ENCODE measurements at regions not wholly inside any gene's neighbourhood (a gene's known extent, or its start where the extent isn't known, plus 50 kb on each side); places are given as distances from the start of the nearest gene placed in this dataset.
"Not testable (repeated sequence)": the region's sequence is repeated elsewhere in the genome, so short reads cannot be mapped to it uniquely, and the experiment has no call there.

DNA sequence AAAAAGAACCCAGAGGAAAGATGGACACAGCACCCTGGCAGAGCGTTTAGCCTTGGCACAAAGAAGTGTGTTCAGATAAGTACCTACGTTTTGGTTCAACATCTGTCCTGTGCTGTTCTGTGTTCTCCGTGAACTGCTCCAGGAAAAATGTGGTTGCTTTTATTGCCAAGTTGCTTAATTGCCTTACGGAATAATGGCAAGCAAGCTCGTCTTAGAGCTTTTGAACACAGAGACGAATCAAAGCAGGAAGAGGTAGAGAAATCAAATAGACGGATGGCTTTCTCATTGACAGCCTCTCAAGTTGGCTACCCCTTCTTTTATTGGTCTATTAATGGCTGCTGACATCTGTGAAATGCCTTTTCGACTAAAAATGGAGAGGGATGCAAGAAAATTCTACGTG, 911.1 kb upstream of the EEF2KMT start:
- DNase-seq (ENCODE audit: low read depth in 2 of 2) = no peak

DNA sequence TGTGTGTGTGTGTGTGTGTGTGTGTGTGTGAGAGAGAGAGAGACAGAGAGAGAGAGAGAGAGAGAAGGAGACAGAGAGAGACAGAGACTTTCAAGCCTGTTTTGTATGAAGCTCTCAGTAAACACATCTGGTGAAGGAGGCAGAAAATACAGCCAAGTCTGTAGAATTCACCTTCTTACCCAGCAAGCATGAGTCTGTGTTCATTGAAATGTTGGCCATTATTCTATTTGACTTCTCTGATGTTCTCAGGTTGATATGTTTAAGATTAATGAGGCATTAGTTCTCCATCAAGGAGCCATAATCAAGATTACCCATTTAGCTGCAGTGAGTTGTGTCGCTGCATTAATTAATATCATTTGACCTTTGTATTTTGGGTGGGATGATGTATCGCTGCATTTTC, 895.8 kb upstream of the EEF2KMT start:
- DNase-seq (ENCODE audit: low read depth in 2 of 2) = no peak

GRCh38 chr16:5982979-5983378, 885.4 kb upstream of the EEF2KMT start:
- DNase-seq (ENCODE audit: low read depth in 2 of 2) = no peak

DNA sequence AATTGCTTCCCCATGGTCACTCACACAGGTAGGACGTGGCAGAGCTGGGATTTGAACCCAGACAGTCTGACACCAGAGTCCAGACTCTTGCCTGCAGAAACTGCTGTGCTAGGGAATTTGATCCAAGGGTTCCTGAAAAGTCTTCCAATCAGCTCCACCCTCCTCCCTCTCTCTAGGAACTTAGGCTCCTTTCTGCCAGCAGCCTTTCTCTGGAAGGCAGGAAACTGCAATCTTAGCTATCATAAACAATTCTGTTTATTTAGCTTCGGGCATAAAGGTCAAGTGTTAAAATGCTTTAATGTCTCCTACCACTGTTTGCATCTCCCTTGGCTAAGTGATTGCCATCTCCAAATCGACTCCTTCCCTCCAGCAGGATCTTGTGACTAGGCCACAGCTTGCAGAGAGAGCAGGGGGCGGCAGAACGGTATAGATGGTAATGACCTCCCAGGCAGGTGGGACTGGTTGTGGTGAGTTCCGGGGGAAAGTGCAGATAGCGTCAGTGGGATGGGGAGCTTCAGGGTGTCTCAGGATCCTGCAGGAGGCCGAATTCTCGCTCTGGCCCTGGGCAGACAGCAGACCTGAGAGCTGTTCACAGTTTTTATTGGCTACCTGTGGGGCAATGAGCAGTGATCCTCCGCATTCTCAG, 882.4 kb upstream of the EEF2KMT start:
- DNase-seq (ENCODE audit: low read depth in 2 of 2) = no peak

GRCh38 chr16:5977329-5977728, 879.7 kb upstream of the EEF2KMT start:
- no peak for DNase-seq (ENCODE audit: low read depth in 2 of 2)

DNA sequence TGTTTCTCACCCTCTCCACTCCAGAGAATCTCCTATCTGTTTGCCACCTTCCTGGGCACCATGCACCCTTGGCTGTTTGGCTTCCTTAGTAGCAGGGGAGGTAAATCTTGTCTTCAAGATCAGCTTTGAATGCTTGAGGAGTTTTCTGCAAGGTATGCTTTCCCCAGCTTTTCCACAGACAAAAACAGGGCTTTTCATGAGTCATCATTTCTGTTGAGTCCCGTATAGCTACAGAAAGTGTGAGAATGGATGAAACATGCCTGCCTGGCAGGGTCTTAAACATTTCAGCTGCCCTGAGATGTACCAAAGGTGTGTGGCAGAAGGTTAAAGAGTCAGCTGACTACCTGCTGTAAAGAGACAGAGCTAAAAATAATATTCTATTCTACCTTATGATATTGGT, 875.2 kb upstream of the EEF2KMT start:
- DNase-seq (ENCODE audit: low read depth in 2 of 2) = no peak

GRCh38 chr16:5971924-5972323, 874.3 kb upstream of the EEF2KMT start:
- no peak for DNase-seq (ENCODE audit: low read depth in 2 of 2)

DNA sequence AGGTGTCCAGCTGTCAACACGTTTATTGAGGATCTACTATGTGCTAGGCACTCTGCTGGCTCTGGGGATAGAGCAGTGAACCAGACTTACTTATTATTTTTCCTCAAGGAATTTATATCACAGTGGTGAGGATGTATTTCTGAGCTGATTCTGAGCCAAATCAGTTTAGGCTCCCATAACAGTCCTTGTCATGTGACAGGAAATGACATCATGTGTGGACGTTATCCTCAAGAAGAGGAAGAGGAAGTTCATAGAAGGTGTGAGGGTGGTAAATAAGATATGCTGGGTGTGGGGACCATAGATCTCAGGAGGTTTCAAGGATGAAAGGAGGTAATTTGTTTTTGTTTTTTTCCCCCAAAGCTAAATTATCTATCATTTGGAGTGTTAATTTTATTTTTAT, 873.5 kb upstream of the EEF2KMT start:
- DNase-seq (ENCODE audit: low read depth in 2 of 2) = no peak

- no peak for DNase-seq (ENCODE audit: low read depth in 2 of 2)
Observed at GRCh38 chr16:5966004-5966403, 868.4 kb upstream of the EEF2KMT start.

GRCh38 chr16:5965321-5965720, 867.7 kb upstream of the EEF2KMT start:
- no peak for DNase-seq (ENCODE audit: low read depth in 2 of 2)

DNA sequence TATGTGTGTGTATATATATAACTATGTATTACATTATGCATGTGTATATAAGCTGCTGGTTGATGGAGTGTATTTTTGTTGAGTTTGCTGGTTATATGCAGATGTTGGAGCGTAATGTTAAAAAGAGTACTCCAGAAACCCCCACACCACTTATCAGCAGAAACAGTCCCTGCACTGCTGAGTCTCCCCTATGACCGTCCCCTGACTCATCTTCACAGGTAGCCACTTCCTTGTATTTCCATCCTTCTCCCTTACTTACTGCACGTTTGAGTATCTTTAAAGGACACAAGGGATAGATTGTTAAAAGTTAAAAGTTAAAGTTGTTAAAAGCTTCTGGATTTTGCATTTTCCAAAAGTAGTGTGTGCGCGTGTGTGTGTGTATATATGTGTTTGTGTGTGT, 853.9 kb upstream of the EEF2KMT start:
- DNase-seq (ENCODE audit: low read depth in 2 of 2) = no peak

- no peak for DNase-seq (ENCODE audit: low read depth in 2 of 2)
Observed at GRCh38 chr16:5944971-5945370, 847.4 kb upstream of the EEF2KMT start.

DNA sequence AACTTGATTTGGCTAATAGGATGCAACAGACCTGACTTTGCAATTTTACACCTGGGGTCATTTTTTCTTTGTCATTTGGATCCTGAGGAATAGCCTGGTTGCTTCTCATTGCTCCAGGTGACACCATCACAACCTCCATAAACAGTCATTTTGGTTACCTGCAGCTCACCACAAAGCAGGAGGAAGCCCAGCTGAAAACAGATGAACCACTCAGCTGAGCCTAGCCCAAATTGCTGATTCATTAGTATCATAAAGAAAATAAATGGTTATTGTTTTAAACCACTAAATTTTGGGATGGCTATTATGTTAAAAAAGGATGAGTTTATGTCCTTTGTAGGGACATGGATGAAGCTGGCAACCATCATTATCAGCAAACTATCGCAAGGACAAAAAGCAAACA, 841.0 kb upstream of the EEF2KMT start:
- DNase-seq (ENCODE audit: low read depth in 2 of 2) = no peak

GRCh38 chr16:5932906-5933305, 835.3 kb upstream of the EEF2KMT start:
- DNase-seq (ENCODE audit: low read depth in 2 of 2) = no peak

DNA sequence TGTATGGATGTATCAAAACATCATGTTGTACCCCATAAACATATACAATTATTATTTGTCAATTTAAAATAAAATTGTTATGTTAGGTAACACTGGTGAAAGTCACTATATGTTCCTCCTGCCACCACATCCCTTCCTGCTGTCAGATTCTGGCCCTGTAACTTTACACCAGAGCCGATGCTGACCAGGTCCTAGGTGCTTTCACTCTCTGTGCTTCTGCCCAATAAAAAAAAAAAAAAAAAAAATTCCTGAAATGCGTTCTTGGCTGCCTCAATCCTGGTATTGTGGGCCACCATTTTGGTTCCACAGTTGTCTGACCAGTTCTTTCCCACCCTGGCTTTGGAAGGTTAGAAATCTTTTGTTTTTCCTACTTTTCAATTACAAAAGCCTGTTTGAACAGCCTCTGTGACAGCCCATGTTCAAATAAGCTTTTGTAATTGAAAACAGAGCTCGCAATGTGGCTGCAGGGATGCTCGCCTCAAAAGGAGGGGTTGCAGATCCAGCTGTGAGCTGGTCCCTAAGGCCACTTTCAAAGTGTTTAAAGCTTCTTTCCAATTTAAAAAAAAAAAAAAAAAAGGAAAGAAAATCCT, 831.0 kb upstream of the EEF2KMT start:
- DNase-seq (ENCODE audit: low read depth in 2 of 2) = no peak

- no peak for DNase-seq (ENCODE audit: low read depth in 2 of 2)
Observed at GRCh38 chr16:5925850-5926249, 828.3 kb upstream of the EEF2KMT start.

DNA sequence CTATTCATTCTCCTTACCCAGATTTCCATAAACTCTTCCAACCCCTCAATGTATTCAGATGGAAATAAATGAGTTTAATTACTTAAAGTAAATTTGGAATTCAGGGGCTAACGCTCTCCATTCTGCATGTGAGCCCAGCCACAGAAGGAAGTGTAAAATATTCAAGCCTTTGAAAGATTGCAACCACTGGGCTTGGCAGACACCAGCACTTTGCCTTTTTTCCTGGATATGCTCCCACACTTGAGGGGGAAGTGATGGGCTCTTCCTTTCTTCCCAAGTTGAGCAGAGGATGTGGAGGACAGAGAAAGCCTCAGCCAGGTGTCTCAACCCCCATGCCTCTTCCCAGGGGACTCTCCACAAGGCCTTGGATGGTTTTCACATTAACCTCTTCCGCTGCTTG, 825.1 kb upstream of the EEF2KMT start:
- DNase-seq (ENCODE audit: low read depth in 2 of 2) = no peak

DNA sequence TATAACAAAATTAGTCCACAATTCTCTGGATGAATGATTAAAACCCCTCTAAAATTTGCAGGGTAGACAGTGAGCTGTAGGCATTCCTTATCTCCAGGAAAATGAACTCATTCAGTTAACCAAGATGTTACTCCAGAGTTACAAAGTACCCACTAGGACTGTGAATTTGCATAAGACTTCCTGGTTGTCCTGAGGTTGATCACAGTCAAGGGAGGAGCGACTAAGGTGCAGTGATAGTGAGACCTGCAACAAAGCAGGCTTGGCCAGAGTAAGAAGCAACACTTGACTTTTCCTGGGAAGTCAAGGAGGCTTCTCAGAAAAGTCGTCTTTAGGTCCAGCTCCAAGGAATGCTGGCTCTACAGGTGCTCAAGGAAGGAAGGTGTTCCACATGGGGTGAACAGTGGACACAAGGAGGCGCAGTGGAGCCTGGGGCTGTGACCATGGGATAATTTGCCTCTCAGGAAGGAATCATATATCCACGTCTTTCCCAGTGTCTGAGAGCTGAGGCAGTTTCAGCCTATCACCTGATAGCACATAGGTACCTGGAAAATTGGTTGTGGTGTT, 821.1 kb upstream of the EEF2KMT start:
- no peak for DNase-seq (ENCODE audit: low read depth in 2 of 2)

DNA sequence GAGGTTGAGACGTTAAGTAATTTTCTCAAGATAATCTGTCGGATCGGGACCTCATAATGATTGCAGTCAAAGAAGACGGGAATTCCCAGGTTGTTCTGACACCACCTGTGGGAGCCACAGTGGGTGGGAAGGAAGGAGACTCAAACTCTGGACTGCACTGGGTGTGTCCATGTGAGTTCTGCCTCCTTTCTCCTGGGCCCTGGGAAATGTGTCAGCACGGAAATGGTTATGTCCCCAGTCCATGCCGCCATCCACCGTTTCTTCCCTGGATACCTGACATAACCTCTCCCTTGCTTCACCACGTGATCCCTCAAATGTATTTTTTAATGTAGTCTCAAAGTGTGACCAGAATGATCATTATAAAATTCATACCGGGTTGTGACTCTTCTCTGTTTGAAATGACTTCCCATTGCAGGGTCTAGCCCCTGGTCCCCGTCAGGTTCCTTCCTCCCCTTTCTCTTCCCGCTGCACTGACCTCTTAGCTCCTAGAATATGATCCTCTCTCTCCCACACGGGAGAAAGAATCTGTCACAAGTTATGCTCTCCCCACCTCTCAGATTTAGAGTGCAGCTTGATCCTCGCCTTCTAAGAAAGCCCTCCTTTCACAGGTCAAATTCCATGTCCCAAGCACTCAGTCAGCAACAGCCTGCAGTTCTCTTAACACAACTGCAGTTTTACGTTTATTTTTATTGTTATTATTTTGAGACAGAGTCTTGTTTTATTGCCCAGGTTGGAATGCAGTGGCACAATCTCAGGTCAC, 820.0 kb upstream of the EEF2KMT start:
- DNase-seq (ENCODE audit: low read depth in 2 of 2) = no peak

DNA sequence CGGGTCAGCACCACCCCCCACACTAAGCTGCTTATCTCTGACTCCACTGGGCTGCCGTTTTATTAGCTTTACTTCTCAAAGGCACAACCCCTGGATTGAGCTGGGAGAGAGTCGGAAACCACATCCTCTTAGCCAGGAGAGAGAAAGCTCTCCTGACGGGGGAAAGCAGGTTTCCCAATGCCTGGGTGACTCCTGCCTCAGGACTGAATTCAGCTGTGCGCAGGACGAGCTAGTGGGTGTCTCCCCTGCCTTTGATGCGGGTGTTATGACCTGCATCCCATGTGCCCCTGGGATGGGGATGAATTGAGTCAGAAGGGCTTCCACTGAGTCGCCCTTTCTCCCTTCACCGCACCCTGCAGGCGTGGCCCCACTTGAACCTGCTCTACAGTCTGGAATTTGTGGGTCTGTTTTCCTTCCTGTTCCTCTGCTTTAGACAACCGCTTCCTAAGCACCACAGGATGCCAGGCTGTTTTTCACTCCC, 819.2 kb upstream of the EEF2KMT start:
- no peak for DNase-seq (ENCODE audit: low read depth in 2 of 2)

- DNase-seq (ENCODE audit: low read depth in 2 of 2) = no peak
Observed at GRCh38 chr16:5911241-5911640, 813.6 kb upstream of the EEF2KMT start.

- not testable (repeated sequence) for DNase-seq (ENCODE audit: low read depth in 2 of 2)
Observed at GRCh38 chr16:5909556-5909955, 812.0 kb upstream of the EEF2KMT start.

GRCh38 chr16:5907544-5907943, 809.9 kb upstream of the EEF2KMT start:
- DNase-seq (ENCODE audit: low read depth in 2 of 2) = no peak

Measured in stimulated activated CD8-positive, alpha-beta memory T cell treated with anti-CD3 and anti-CD28 coated beads, Interleukin-15, amount 100 ng/mL, for 4 hours (primary cell).